ENCODE measurements at regions not wholly inside any gene's neighbourhood (a gene's known extent, or its start where the extent isn't known, plus 50 kb on each side); places are given as distances from the start of the nearest gene placed in this dataset.

DNA sequence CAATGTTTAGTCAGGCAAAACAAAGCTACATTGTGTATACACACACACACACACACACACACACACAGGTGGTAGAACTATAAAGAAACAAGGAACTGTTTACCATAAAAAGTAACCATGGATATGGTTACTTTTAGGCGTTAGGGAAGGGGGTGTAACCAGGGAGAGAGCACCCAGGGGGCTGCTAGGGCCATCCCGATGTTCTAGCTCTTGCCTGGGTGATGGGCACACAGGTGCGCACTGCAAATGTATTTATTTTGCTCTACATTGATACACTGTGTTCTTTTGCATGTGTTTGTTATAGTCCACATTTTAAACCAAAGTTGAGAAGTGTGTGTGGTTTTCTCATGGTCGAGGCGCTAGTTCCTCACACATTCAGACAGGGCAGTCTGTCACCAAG, 69.8 kb upstream of the MYCN start:
- TF ChIP-seq, protein P1, sequence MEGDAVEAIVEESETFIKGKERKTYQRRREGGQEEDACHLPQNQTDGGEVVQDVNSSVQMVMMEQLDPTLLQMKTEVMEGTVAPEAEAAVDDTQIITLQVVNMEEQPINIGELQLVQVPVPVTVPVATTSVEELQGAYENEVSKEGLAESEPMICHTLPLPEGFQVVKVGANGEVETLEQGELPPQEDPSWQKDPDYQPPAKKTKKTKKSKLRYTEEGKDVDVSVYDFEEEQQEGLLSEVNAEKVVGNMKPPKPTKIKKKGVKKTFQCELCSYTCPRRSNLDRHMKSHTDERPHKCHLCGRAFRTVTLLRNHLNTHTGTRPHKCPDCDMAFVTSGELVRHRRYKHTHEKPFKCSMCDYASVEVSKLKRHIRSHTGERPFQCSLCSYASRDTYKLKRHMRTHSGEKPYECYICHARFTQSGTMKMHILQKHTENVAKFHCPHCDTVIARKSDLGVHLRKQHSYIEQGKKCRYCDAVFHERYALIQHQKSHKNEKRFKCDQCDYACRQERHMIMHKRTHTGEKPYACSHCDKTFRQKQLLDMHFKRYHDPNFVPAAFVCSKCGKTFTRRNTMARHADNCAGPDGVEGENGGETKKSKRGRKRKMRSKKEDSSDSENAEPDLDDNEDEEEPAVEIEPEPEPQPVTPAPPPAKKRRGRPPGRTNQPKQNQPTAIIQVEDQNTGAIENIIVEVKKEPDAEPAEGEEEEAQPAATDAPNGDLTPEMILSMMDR (IDR thresholded peaks at IDR 0.05): no peak
- no peak for TF ChIP-seq POLR2A (IDR thresholded peaks at IDR 0.05)

All from Peyer's patch (tissue), 4 donors.